ENCODE measurements at regions not wholly inside any gene's neighbourhood (a gene's known extent, or its start where the extent isn't known, plus 50 kb on each side); places are given as distances from the start of the nearest gene placed in this dataset.

DNA sequence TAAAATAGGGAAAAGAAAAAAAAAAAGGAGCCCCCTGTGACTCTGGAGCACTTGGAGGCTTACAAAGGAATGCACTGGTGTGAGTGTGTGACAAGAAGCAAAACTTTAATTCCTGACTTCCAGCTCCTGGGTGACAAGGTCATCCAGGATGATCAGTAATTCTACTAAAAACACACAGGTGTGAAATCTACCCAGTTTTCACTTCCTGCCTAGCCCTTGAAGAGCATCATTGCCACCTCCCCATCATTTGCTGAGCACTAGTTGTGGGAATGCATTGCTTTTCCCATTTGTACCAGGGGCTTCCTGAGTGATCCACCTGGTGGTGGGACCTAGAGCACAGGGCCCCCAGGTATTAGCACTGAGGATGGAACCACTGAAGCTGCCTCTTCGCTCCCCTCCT is 139.7 kb upstream of the RIOK3 start:
- TF ChIP-seq KLF11 (CRISPR knock-in tag; IDR thresholded peaks at IDR 0.05), result no peak
- no peak for TF ChIP-seq GFI1 (CRISPR knock-in tag; IDR thresholded peaks at IDR 0.05; ENCODE audit: borderline replicate concordance)
- TF ChIP-seq NFE2L1 (CRISPR knock-in tag; IDR thresholded peaks at IDR 0.05; ENCODE audit: borderline replicate concordance), result no peak
- no peak for TF ChIP-seq PHF21A (CRISPR knock-in tag; IDR thresholded peaks at IDR 0.05)
- TF ChIP-seq, protein P1, sequence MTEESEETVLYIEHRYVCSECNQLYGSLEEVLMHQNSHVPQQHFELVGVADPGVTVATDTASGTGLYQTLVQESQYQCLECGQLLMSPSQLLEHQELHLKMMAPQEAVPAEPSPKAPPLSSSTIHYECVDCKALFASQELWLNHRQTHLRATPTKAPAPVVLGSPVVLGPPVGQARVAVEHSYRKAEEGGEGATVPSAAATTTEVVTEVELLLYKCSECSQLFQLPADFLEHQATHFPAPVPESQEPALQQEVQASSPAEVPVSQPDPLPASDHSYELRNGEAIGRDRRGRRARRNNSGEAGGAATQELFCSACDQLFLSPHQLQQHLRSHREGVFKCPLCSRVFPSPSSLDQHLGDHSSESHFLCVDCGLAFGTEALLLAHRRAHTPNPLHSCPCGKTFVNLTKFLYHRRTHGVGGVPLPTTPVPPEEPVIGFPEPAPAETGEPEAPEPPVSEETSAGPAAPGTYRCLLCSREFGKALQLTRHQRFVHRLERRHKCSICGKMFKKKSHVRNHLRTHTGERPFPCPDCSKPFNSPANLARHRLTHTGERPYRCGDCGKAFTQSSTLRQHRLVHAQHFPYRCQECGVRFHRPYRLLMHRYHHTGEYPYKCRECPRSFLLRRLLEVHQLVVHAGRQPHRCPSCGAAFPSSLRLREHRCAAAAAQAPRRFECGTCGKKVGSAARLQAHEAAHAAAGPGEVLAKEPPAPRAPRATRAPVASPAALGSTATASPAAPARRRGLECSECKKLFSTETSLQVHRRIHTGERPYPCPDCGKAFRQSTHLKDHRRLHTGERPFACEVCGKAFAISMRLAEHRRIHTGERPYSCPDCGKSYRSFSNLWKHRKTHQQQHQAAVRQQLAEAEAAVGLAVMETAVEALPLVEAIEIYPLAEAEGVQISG (CRISPR knock-in tag; IDR thresholded peaks at IDR 0.05), result no peak
- no peak for TF ChIP-seq FOXP1 (IDR thresholded peaks at IDR 0.05)
- no peak for TF ChIP-seq FOXP1 (CRISPR knock-in tag; IDR thresholded peaks at IDR 0.05)
- no peak for TF ChIP-seq ZNF839 (CRISPR knock-in tag; IDR thresholded peaks at IDR 0.05; ENCODE audit: borderline replicate concordance)
- TF ChIP-seq HOXD1 (CRISPR knock-in tag; IDR thresholded peaks at IDR 0.05), result no peak
- TF ChIP-seq ZNF841 (CRISPR knock-in tag; IDR thresholded peaks at IDR 0.05; ENCODE audit: borderline replicate concordance), result no peak
- TF ChIP-seq ZNF891 (CRISPR knock-in tag; IDR thresholded peaks at IDR 0.05), result no peak
- no peak for TF ChIP-seq ONECUT2 (CRISPR knock-in tag; IDR thresholded peaks at IDR 0.05)
- TF ChIP-seq ZUFSP (CRISPR knock-in tag; IDR thresholded peaks at IDR 0.05; ENCODE audit: borderline replicate concordance), result no peak
- TF ChIP-seq SRSF1 (optimal IDR thresholded peaks at IDR 0.05; ENCODE audit: low read depth, low read length), result no peak
- no peak for TF ChIP-seq ZBTB1 (CRISPR knock-in tag; IDR thresholded peaks at IDR 0.05; ENCODE audit: borderline replicate concordance)
- TF ChIP-seq ZNF678 (CRISPR knock-in tag; IDR thresholded peaks at IDR 0.05), result no peak
- TF ChIP-seq ZNF749 (CRISPR knock-in tag; IDR thresholded peaks at IDR 0.05; ENCODE audit: borderline replicate concordance), result no peak
- TF ChIP-seq, protein P2, sequence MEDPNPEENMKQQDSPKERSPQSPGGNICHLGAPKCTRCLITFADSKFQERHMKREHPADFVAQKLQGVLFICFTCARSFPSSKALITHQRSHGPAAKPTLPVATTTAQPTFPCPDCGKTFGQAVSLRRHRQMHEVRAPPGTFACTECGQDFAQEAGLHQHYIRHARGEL (CRISPR knock-in tag; IDR thresholded peaks at IDR 0.05), result no peak
- no peak for TF ChIP-seq RARG (CRISPR knock-in tag; IDR thresholded peaks at IDR 0.05; ENCODE audit: low read depth)
- no peak for TF ChIP-seq BATF2 (CRISPR knock-in tag; IDR thresholded peaks at IDR 0.05)
- no peak for TF ChIP-seq ZSCAN29 (CRISPR knock-in tag; conservative IDR thresholded peaks at IDR 0.05)
- Histone ChIP-seq H4K20me1 (ENCODE audit: insufficient read depth, low read length) (no peaks in the 10 kb centered on the region), H2AFZ (ENCODE audit: low read length) (no peak overlapping the region), H3K9ac (ENCODE audit: insufficient read depth, low read depth, low read length) (no peak overlapping the region), H3K79me2 (ENCODE audit: insufficient read depth, low read length) (no peaks in the 10 kb centered on the region), H3K27me3 (ENCODE audit: control insufficient read depth in 1 of 2, insufficient read depth in 2 of 2, low read length in 2 of 2) (no peaks in the 10 kb centered on the region), H3K9me3 (ENCODE audit: low read length) (no peaks in the 10 kb centered on the region), H3K4me1 (ENCODE audit: insufficient read depth, low read length) (peaks cover 25% of the 10 kb centered on the region), H3K27ac (ENCODE audit: extremely low read length, insufficient read depth, low read length) (no peak overlapping the region), H3K4me3 (replicated peaks in 1 of 3; ENCODE audit: insufficient read depth in 1 of 3, low read depth in 2 of 3, low read length in 3 of 3) (no peak overlapping the region), H3K36me3 (replicated peaks in 1 of 2; ENCODE audit: control insufficient read depth in 1 of 2, insufficient read depth in 2 of 2, low read length in 2 of 2) (no peaks in the 10 kb centered on the region; a peak in 1 of 5 replicates), H3K4me2 (ENCODE audit: low read depth, low read length) (no peak overlapping the region)
- CTCF ChIA-PET (ENCODE audit: low intra/inter-chr PET ratio, low total read pairs), result no interaction called here
- BruUV-seq (replicated peaks), result no TSS peak
- WGBS (ENCODE audit: low lambda C conversion rate), result 100% methylated on average over 1 of the region's 1 CpG
- in situ Hi-C loops (cut with HindIII; ENCODE audit: extremely low pct_ligation_motif_present, low pct_unique_long_range_greater_than_20kb), result no loop called here
- DNase-seq (ENCODE audit: low spot score) (no peak), FAIRE-seq (no peak), ATAC-seq (peak; percentile 17; the same call in 1 of the 3 replicates)
- POLR2A ChIA-PET, result no interaction called here
- intact Hi-C loops (cut with micrococcal nuclease; ENCODE audit: unreplicated experiment), result no loop called here
